Vagina (tissue), 2 donors: ENCODE measurements at regions not wholly inside any gene's neighbourhood (a gene's known extent, or its start where the extent isn't known, plus 50 kb on each side); places are given as distances from the start of the nearest gene placed in this dataset.

Source experiments
- CTCF ChIP-seq, 3 experiments: fragments of 450-650 bp in 2 of 3; fragments of 200-600 bp in 1 of 3; sonication (generic) in 1 of 3; IDR thresholded peaks; one replicate each; pipeline ENCODE4 v1.5.1; 2017 to 2019; ENCODE audit warnings: antibody characterized with exemption in 3 of 3, mild to moderate bottlenecking in 2 of 3, moderate library complexity in 2 of 3
- POLR2AphosphoS5 ChIP-seq, 2 donors: sonication (generic); formaldehyde crosslinking; IDR thresholded peaks; one replicate each; pipeline ENCODE4 v1.9.0; 2017; ENCODE audit warnings: antibody characterized with exemption in 2 of 2, mild to moderate bottlenecking in 2 of 2, low read depth in 1 of 2; ENCODE audit not compliant: insufficient read depth in 1 of 2

- TF ChIP-seq POLR2AphosphoS5 (IDR thresholded peaks at IDR 0.05; ENCODE audit: insufficient read depth in 1 of 2, low read depth in 1 of 2), result no peak
- no peak for TF ChIP-seq CTCF (IDR thresholded peaks at IDR 0.05)
Measured at GRCh38 chr9:12980085-12980851, 205.4 kb downstream of the LURAP1L start.
